ENCODE measurements at regions not wholly inside any gene's neighbourhood (a gene's known extent, or its start where the extent isn't known, plus 50 kb on each side); places are given as distances from the start of the nearest gene placed in this dataset.
"Not testable (repeated sequence)": the region's sequence is repeated elsewhere in the genome, so short reads cannot be mapped to it uniquely, and the experiment has no call there.

DNA sequence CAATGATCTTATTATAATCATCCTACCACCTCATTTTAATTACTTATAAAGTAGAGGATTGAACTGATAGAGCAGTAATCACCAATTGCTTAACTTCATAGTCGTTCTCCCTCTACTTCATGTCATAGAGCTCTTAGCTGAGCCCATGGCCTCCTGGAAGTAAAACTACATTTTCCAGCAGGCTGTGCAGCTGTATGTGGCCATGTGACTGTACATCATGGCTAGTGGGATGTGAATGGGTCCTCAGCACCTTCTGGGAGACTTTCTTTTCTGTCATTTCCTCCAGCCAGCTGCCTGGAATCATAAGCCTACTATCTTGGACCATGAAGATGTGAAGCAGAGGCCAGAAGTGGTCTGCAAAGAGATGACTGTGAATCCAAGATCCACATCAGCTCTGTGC is 128.7 kb upstream of the SKOR2 start:
- Histone ChIP-seq H4K20me1 (ENCODE audit: insufficient read depth, low read depth, low read length) (no peaks in the 10 kb centered on the region), H2AFZ (ENCODE audit: low read length) (no peak overlapping the region), H3K4me1 (ENCODE audit: low read length) (no peaks in the 10 kb centered on the region), H3K4me3 (ENCODE audit: low read length) (no peak overlapping the region), H3K4me2 (ENCODE audit: low read depth, low read length, poor library complexity, severe bottlenecking) (no peak overlapping the region), H3K79me2 (ENCODE audit: low read length) (no peaks in the 10 kb centered on the region), H3K27me3 (ENCODE audit: low read length) (no peaks in the 10 kb centered on the region), H3K9me3 (ENCODE audit: low read length) (no peaks in the 10 kb centered on the region), H3K27ac (ENCODE audit: low read length) (no peak overlapping the region), H3K9ac (ENCODE audit: low read length) (no peak overlapping the region), H3K9me2 (replicated peaks; ENCODE audit: insufficient read depth, low read length) (no peaks in the 10 kb centered on the region), H3K36me3 (ENCODE audit: insufficient read depth, low read length) (no peaks in the 10 kb centered on the region)
- DNase-seq = peak; percentile 27

DNA sequence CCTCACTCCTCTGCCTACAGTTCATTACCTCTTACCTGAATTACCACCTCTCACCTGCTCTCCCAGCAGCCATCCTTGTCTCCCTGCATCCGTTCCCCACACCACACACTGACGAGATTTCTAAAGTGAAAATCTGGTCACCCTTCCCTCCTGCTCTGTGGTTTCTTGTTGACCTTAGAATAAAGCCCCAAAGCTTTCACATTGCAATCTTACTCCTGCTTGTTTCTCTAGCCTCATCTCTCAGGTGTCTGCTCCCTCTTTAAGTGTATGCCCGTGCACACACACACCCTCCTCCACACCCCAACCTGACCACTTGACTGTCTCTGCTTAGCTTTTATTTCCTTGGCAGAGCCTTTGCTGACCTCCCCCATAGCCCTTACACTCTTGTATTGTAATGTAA is 122.0 kb upstream of the SKOR2 start:
- Histone ChIP-seq H3K9me3 (ENCODE audit: low read length) (no peaks in the 10 kb centered on the region), H3K36me3 (ENCODE audit: insufficient read depth, low read length) (no peaks in the 10 kb centered on the region), H2AFZ (ENCODE audit: low read length) (no peak overlapping the region), H3K27me3 (ENCODE audit: low read length) (0 out of 2 replicates have a peak, but pooled peaks cover 7% of the 10 kb centered on the region), H3K9ac (ENCODE audit: low read length) (no peak overlapping the region), H3K79me2 (ENCODE audit: low read length) (no peaks in the 10 kb centered on the region), H3K27ac (ENCODE audit: low read length) (no peak overlapping the region), H3K4me3 (ENCODE audit: low read length) (no peak overlapping the region), H4K20me1 (ENCODE audit: insufficient read depth, low read depth, low read length) (no peaks in the 10 kb centered on the region), H3K4me1 (ENCODE audit: low read length) (no peaks in the 10 kb centered on the region), H3K9me2 (replicated peaks; ENCODE audit: insufficient read depth, low read length) (no peaks in the 10 kb centered on the region), H3K4me2 (ENCODE audit: low read depth, low read length, poor library complexity, severe bottlenecking) (no peak overlapping the region)
- no peak for DNase-seq

DNA sequence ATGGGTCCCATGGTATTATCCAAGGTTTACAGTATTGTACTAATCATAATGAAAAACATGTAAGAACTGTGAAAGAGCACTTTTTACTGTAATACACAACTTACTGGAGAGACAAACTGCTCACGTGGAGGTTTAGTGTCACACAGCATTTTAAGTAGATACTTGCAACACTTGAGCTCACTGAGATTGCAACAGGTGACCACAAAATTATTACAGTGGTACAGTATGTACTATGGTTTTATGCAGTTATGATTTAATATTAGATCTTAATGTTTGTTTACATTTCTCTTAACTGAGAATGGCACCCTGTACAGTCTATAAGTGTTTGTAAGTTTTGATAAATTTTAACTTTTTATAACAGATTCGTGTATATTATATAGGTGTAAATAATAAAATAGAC is 118.6 kb upstream of the SKOR2 start:
- H3K79me2 ChIP-seq (ENCODE audit: low read length) = no peaks in the 10 kb centered on the region
- H3K4me2 ChIP-seq (ENCODE audit: low read depth, low read length, poor library complexity, severe bottlenecking) = no peak overlapping the region
- 0 out of 2 replicates have a peak, but pooled peaks cover 7% of the 10 kb centered on the region for H3K27me3 ChIP-seq (ENCODE audit: low read length)
- H2AFZ ChIP-seq (ENCODE audit: low read length) = no peak overlapping the region
- no peaks in the 10 kb centered on the region for H3K36me3 ChIP-seq (ENCODE audit: insufficient read depth, low read length)
- DNase-seq = no peak
- no peak overlapping the region for H3K27ac ChIP-seq (ENCODE audit: low read length)
- H3K9me3 ChIP-seq (ENCODE audit: low read length) = no peaks in the 10 kb centered on the region
- H3K4me1 ChIP-seq (ENCODE audit: low read length) = no peaks in the 10 kb centered on the region
- no peaks in the 10 kb centered on the region for H4K20me1 ChIP-seq (ENCODE audit: insufficient read depth, low read depth, low read length)
- H3K9me2 ChIP-seq (replicated peaks; ENCODE audit: insufficient read depth, low read length) = no peaks in the 10 kb centered on the region
- no peak overlapping the region for H3K9ac ChIP-seq (ENCODE audit: low read length)
- H3K4me3 ChIP-seq (ENCODE audit: low read length) = no peak overlapping the region

- H3K9ac ChIP-seq (ENCODE audit: low read length); H2AFZ ChIP-seq (ENCODE audit: low read length); H3K4me2 ChIP-seq (ENCODE audit: low read depth, low read length, poor library complexity, severe bottlenecking); H4K20me1 ChIP-seq (ENCODE audit: insufficient read depth, low read depth, low read length); H3K36me3 ChIP-seq (ENCODE audit: insufficient read depth, low read length); H3K27me3 ChIP-seq (ENCODE audit: low read length); DNase-seq; H3K9me2 ChIP-seq (replicated peaks; ENCODE audit: insufficient read depth, low read length); H3K4me1 ChIP-seq (ENCODE audit: low read length); H3K27ac ChIP-seq (ENCODE audit: low read length); H3K9me3 ChIP-seq (ENCODE audit: low read length); H3K79me2 ChIP-seq (ENCODE audit: low read length); H3K4me3 ChIP-seq (ENCODE audit: low read length): not testable (repeated sequence)
These were observed 102.6 kb upstream of the SKOR2 start for GRCh38 chr18:47354061-47354460.

DNA sequence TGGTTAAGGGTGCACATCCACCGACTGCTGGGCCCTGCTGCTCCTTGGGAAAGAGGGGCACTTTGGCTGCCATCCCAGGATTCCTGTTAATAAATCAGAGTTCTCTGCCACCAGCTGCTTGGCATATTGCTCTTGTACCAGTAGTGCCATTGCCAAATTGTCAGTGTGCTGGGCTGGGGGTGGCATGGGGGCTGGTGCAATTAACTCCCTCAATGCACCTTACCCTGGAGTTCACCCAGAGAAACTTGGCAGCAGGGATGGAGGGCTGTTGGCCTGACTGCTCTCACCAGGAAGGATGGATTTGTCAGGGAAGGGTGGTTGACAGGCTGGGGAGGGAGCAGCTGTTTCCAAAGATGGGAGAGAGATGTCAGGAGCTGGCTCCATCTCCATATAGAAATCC is 94.6 kb upstream of the SKOR2 start:
- Histone ChIP-seq H3K9me2 (replicated peaks; ENCODE audit: insufficient read depth, low read length) (no peaks in the 10 kb centered on the region), H3K27ac (ENCODE audit: low read length) (no peak overlapping the region), H2AFZ (ENCODE audit: low read length) (no peak overlapping the region), H3K4me3 (ENCODE audit: low read length) (no peak overlapping the region), H3K79me2 (ENCODE audit: low read length) (no peaks in the 10 kb centered on the region), H3K36me3 (ENCODE audit: insufficient read depth, low read length) (no peaks in the 10 kb centered on the region), H3K27me3 (ENCODE audit: low read length) (no peaks in the 10 kb centered on the region), H3K9ac (ENCODE audit: low read length) (no peak overlapping the region), H4K20me1 (ENCODE audit: insufficient read depth, low read depth, low read length) (no peaks in the 10 kb centered on the region), H3K9me3 (ENCODE audit: low read length) (no peaks in the 10 kb centered on the region), H3K4me1 (ENCODE audit: low read length) (no peaks in the 10 kb centered on the region), H3K4me2 (ENCODE audit: low read depth, low read length, poor library complexity, severe bottlenecking) (no peak overlapping the region)
- DNase-seq = no peak

GRCh38 chr18:47345291-47345690 is 93.8 kb upstream of the SKOR2 start:
- Histone ChIP-seq H3K4me3 (ENCODE audit: low read length) (no peak overlapping the region), H4K20me1 (ENCODE audit: insufficient read depth, low read depth, low read length) (no peaks in the 10 kb centered on the region), H3K36me3 (ENCODE audit: insufficient read depth, low read length) (no peaks in the 10 kb centered on the region), H3K4me1 (ENCODE audit: low read length) (no peaks in the 10 kb centered on the region), H3K27me3 (ENCODE audit: low read length) (no peaks in the 10 kb centered on the region), H3K9me3 (ENCODE audit: low read length) (no peaks in the 10 kb centered on the region), H3K9me2 (replicated peaks; ENCODE audit: insufficient read depth, low read length) (no peaks in the 10 kb centered on the region), H3K4me2 (ENCODE audit: low read depth, low read length, poor library complexity, severe bottlenecking) (no peak overlapping the region), H2AFZ (ENCODE audit: low read length) (no peak overlapping the region), H3K27ac (ENCODE audit: low read length) (no peak overlapping the region), H3K9ac (ENCODE audit: low read length) (no peak overlapping the region), H3K79me2 (ENCODE audit: low read length) (no peaks in the 10 kb centered on the region)
- DNase-seq = no peak

DNA sequence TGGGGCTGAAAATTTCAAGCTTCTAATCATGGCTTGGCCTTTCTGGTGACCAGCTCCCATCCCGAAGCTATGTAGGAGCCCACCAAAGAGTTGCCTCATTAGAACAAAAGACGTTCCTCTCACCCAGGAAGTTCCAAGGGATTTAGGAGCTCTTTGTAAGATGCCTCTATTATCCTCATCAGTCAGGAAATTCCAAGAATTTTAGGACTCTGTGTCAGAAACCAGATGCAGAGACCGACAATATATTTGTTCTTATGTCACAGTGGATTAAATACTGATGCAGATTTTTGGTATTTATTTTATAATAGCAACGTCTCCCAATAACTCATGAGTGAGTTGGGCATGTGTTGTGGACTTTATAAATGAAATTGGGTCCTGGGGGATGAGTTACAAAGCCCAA is 91.8 kb upstream of the SKOR2 start:
- Histone ChIP-seq H3K9me2 (replicated peaks; ENCODE audit: insufficient read depth, low read length) (no peaks in the 10 kb centered on the region), H3K4me1 (ENCODE audit: low read length) (no peaks in the 10 kb centered on the region), H3K36me3 (ENCODE audit: insufficient read depth, low read length) (no peaks in the 10 kb centered on the region), H3K27me3 (ENCODE audit: low read length) (no peaks in the 10 kb centered on the region), H3K4me3 (ENCODE audit: low read length) (no peak overlapping the region), H2AFZ (ENCODE audit: low read length) (no peak overlapping the region), H3K27ac (ENCODE audit: low read length) (no peak overlapping the region), H4K20me1 (ENCODE audit: insufficient read depth, low read depth, low read length) (no peaks in the 10 kb centered on the region), H3K9me3 (ENCODE audit: low read length) (no peaks in the 10 kb centered on the region), H3K9ac (ENCODE audit: low read length) (no peak overlapping the region), H3K79me2 (ENCODE audit: low read length) (no peaks in the 10 kb centered on the region), H3K4me2 (ENCODE audit: low read depth, low read length, poor library complexity, severe bottlenecking) (no peak overlapping the region)
- DNase-seq = no peak

DNA sequence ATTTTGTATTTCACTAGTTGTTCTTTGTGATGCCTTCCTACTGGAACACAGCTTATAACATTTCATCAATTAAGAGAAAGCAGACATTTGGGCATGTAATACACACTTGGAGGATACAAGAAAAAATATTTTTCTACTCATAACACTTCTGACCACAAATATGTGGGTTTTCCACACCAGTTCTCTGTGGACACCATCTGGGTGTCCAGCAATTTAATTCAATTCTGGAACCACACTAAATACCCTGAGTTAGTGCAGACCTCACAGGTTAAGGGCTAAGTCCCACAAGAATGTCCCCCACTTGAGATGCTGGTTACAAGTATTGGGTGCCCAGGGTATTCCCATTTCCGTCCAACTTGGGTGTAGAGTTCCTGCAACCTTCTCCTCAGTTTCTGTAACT is 91.1 kb upstream of the SKOR2 start:
- no peaks in the 10 kb centered on the region for H3K4me1 ChIP-seq (ENCODE audit: low read length)
- no peaks in the 10 kb centered on the region for H3K9me3 ChIP-seq (ENCODE audit: low read length)
- no peaks in the 10 kb centered on the region for H3K36me3 ChIP-seq (ENCODE audit: insufficient read depth, low read length)
- H3K4me3 ChIP-seq (ENCODE audit: low read length) = no peak overlapping the region
- H3K79me2 ChIP-seq (ENCODE audit: low read length) = no peaks in the 10 kb centered on the region
- no peak overlapping the region for H3K9ac ChIP-seq (ENCODE audit: low read length)
- H3K27me3 ChIP-seq (ENCODE audit: low read length) = no peaks in the 10 kb centered on the region
- no peaks in the 10 kb centered on the region for H4K20me1 ChIP-seq (ENCODE audit: insufficient read depth, low read depth, low read length)
- no peak overlapping the region for H3K4me2 ChIP-seq (ENCODE audit: low read depth, low read length, poor library complexity, severe bottlenecking)
- H2AFZ ChIP-seq (ENCODE audit: low read length) = no peak overlapping the region
- no peak overlapping the region for H3K27ac ChIP-seq (ENCODE audit: low read length)
- peak; percentile 23 for DNase-seq
- no peaks in the 10 kb centered on the region for H3K9me2 ChIP-seq (replicated peaks; ENCODE audit: insufficient read depth, low read length)

DNA sequence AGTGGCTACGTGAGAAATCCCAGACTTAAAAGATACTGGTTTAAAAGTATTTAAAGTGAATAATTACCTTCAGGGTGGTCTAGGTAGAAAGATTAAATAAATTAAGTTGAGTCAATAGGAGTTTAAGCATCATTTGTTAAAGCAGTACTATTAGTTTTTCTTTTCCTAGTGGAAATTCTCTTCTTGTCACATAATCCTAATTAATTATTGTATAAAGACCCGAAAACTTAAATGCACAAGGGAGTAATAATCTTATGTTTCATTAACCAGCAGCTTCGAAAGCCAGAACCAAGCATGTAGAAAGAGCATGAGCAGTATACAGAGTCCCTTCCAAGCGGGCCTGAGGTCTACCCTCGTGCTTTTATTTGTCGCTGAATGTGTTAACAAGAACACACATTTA is 90.2 kb upstream of the SKOR2 start:
- DNase-seq = no peak
- Histone ChIP-seq H3K79me2 (ENCODE audit: low read length) (no peaks in the 10 kb centered on the region), H3K4me2 (ENCODE audit: low read depth, low read length, poor library complexity, severe bottlenecking) (no peak overlapping the region), H3K4me1 (ENCODE audit: low read length) (no peaks in the 10 kb centered on the region), H3K9ac (ENCODE audit: low read length) (no peak overlapping the region), H3K9me2 (replicated peaks; ENCODE audit: insufficient read depth, low read length) (no peaks in the 10 kb centered on the region), H4K20me1 (ENCODE audit: insufficient read depth, low read depth, low read length) (no peaks in the 10 kb centered on the region), H2AFZ (ENCODE audit: low read length) (no peak overlapping the region), H3K27ac (ENCODE audit: low read length) (no peak overlapping the region), H3K27me3 (ENCODE audit: low read length) (no peaks in the 10 kb centered on the region), H3K4me3 (ENCODE audit: low read length) (no peak overlapping the region), H3K36me3 (ENCODE audit: insufficient read depth, low read length) (no peaks in the 10 kb centered on the region), H3K9me3 (ENCODE audit: low read length) (no peaks in the 10 kb centered on the region)
